Panc1 (cell line): ENCODE measurements at regions not wholly inside any gene's neighbourhood (a gene's known extent, or its start where the extent isn't known, plus 50 kb on each side); places are given as distances from the start of the nearest gene placed in this dataset.

Experiments
- ATAC-seq: fragments of 200-7000 bp; cut with Tn5 transposase; 2 replicates; pipeline ENCODE4 v1.9.1; 2020; ENCODE audit warnings: mild to moderate bottlenecking, moderate library complexity
- BruUV-seq: library from RNA; stranded (reverse); fragments of 400-500 nt; replicated peaks from 2 replicates; lab custom pipeline; 2021; lab: Mats Ljungman, UMichigan
- CTCF ChIA-PET: fragments of 300-600 bp; sonication (Branson Sonifier 250); formaldehyde crosslinking; loops from one replicate; lab custom pipeline; 2022; ENCODE audit warnings: antibody characterized with exemption; lab: Charles Lee
- POLR2A ChIA-PET: fragments of 300-600 bp; sonication (Branson Sonifier 250); formaldehyde crosslinking; loops from one replicate; lab custom pipeline; 2022; ENCODE audit warnings: antibody characterized with exemption; lab: Charles Lee
- DNase-seq: peaks from one replicate; pipeline ENCODE4 v3.0.0-alpha.2; 2010; ENCODE audit warnings: low read depth, low spot score
- H3K27ac ChIP-seq: 2 replicates; pipeline ENCODE4 v1.5.1; 2011; ENCODE audit warnings: mild to moderate bottlenecking, low read length, inconsistent platforms
- H3K27me3 ChIP-seq: fragments of 200-500 bp; sonication (Bioruptor generic); 2 replicates; pipeline ENCODE4 v1.6.0; 2014; ENCODE audit warnings: low read length, inconsistent platforms; ENCODE audit not compliant: control insufficient read depth, insufficient read depth
- H3K36me3 ChIP-seq: fragments of 200-500 bp; sonication (Bioruptor generic); 2 replicates; pipeline ENCODE4 v1.5.1; 2014; ENCODE audit warnings: inconsistent platforms, mild to moderate bottlenecking, low read length, moderate library complexity; ENCODE audit not compliant: control insufficient read depth, insufficient read depth
- H3K4me1 ChIP-seq: 2 replicates; pipeline ENCODE4 v1.5.1; 2011; ENCODE audit warnings: inconsistent platforms, mild to moderate bottlenecking, low read length, moderate library complexity; ENCODE audit not compliant: control insufficient read depth, insufficient read depth
- H3K4me3 ChIP-seq, 2 experiments: 2 replicates each; pipeline ENCODE4 v1.5.1; 2011 to 2012; ENCODE audit warnings: low read depth in 2 of 2, low read length in 2 of 2, mild to moderate bottlenecking in 2 of 2, inconsistent platforms in 1 of 2, moderate library complexity in 1 of 2
- H3K9me3 ChIP-seq: fragments of 200-500 bp; sonication (Bioruptor generic); 2 replicates; pipeline ENCODE4 v1.5.1; 2014; ENCODE audit warnings: low read depth, mild to moderate bottlenecking, inconsistent platforms, low read length, moderate library complexity; ENCODE audit not compliant: control insufficient read depth, insufficient read depth
- POLR2AphosphoS5 ChIP-seq: IDR thresholded peaks from 2 replicates; pipeline ENCODE4 v1.6.1; 2012; ENCODE audit warnings: mild to moderate bottlenecking, low read depth, low read length, moderate library complexity
- REST ChIP-seq, 2 experiments: IDR thresholded peaks; 2 replicates each; pipeline ENCODE4 v1.6.1; 2011 to 2012; ENCODE audit warnings: low read depth in 2 of 2, control low read depth in 1 of 2, low read length in 1 of 2, mild to moderate bottlenecking in 1 of 2, moderate library complexity in 1 of 2; ENCODE audit not compliant: insufficient read depth in 1 of 2
- SIN3A ChIP-seq: IDR thresholded peaks from 2 replicates; pipeline ENCODE4 v1.6.1; 2012; ENCODE audit warnings: low read depth, mild to moderate bottlenecking, low read length, moderate library complexity, borderline replicate concordance; ENCODE audit not compliant: insufficient read depth
- TCF7L2 ChIP-seq: IDR thresholded peaks from 2 replicates; pipeline ENCODE4 v1.6.1; 2011; ENCODE audit warnings: mild to moderate bottlenecking, low read depth, low read length, inconsistent platforms
- in situ Hi-C: cut with HindIII; loops from 2 replicates; pipeline ENCODE4 v1.10.0; 2016; ENCODE audit warnings: low sequenced_read_pairs, low pct_unique_long_range_greater_than_20kb
- intact Hi-C: fragments of 100-400 bp; cut with micrococcal nuclease; formaldehyde crosslinking; loops from one replicate; pipeline ENCODE4 v1.10.0; 2022; ENCODE audit not compliant: unreplicated experiment
- TF ChIP-seq, protein P1 (sequence below): fragments of 450-650 bp; IDR thresholded peaks from 2 replicates; pipeline ENCODE4 v1.5.1; 2017; ENCODE audit warnings: mild to moderate bottlenecking

GRCh38 chr1:215377746-215378145, 189.4 kb upstream of the KCTD3 start:
- no peak for TF ChIP-seq REST (IDR thresholded peaks at IDR 0.05; ENCODE audit: insufficient read depth in 1 of 2, low read depth in 2 of 2, low read length in 1 of 2)
- H3K36me3 ChIP-seq, result no peaks in the 10 kb centered on the region
- no peak overlapping the region for H3K4me3 ChIP-seq
- no peaks in the 10 kb centered on the region for H3K4me1 ChIP-seq
- DNase-seq (no peak), ATAC-seq (no peak)
- CTCF ChIA-PET, result no interaction called here
- H3K27ac ChIP-seq, result no peak overlapping the region
- BruUV-seq, result no TSS peak
- in situ Hi-C loops, result no loop called here
- intact Hi-C loops, result no loop called here
- no peaks in the 10 kb centered on the region for H3K9me3 ChIP-seq
- POLR2A ChIA-PET, result no interaction called here
- H3K27me3 ChIP-seq, result no peaks in the 10 kb centered on the region

DNA sequence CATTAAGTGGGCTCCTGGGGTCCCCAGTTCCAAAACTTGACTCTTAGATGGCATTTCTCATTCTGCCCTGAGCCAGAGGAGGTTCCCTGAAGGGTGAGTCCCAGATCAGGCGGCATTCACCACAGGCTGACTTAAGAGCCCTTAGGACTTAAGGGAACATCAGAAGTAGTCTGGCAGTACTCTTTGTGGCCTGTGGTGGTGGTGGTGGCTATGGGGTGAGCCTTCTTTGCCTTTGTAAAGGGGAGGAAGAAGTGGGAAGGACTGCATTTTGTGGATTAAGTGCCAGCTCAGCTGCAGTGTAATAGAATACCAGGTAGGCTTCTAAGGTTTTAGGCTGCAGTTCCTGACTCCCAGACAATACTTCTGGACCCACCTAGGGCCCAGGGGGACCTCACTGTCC, 186.5 kb upstream of the KCTD3 start:
- Histone ChIP-seq H3K36me3 (no peaks in the 10 kb centered on the region), H3K27ac (no peak overlapping the region), H3K4me1 (no peaks in the 10 kb centered on the region), H3K27me3 (no peaks in the 10 kb centered on the region), H3K4me3 (no peak overlapping the region), H3K9me3 (no peaks in the 10 kb centered on the region)
- ChIA-PET POLR2A (no interaction called here), CTCF (no interaction called here)
- ATAC-seq (no peak), DNase-seq (no peak)
- in situ Hi-C loops, result no loop called here
- TF ChIP-seq TCF7L2, result no peak
- no peak for TF ChIP-seq SIN3A
- TF ChIP-seq, protein P1, sequence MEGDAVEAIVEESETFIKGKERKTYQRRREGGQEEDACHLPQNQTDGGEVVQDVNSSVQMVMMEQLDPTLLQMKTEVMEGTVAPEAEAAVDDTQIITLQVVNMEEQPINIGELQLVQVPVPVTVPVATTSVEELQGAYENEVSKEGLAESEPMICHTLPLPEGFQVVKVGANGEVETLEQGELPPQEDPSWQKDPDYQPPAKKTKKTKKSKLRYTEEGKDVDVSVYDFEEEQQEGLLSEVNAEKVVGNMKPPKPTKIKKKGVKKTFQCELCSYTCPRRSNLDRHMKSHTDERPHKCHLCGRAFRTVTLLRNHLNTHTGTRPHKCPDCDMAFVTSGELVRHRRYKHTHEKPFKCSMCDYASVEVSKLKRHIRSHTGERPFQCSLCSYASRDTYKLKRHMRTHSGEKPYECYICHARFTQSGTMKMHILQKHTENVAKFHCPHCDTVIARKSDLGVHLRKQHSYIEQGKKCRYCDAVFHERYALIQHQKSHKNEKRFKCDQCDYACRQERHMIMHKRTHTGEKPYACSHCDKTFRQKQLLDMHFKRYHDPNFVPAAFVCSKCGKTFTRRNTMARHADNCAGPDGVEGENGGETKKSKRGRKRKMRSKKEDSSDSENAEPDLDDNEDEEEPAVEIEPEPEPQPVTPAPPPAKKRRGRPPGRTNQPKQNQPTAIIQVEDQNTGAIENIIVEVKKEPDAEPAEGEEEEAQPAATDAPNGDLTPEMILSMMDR, result no peak
- no peak for TF ChIP-seq POLR2AphosphoS5
- TF ChIP-seq REST (IDR thresholded peaks at IDR 0.05; ENCODE audit: insufficient read depth in 1 of 2, low read depth in 2 of 2, low read length in 1 of 2), result no peak
- BruUV-seq, result no TSS peak
- intact Hi-C loops, result no loop called here
